GM12878 (cell line): ENCODE measurements at regions not wholly inside any gene's neighbourhood (a gene's known extent, or its start where the extent isn't known, plus 50 kb on each side); places are given as distances from the start of the nearest gene placed in this dataset.

ENCODE experiments used
- ATAC-seq: fragments of 200-7000 bp; cut with Tn5 transposase; 3 replicates; pipeline ENCODE4 v1.9.1; 2020; ENCODE audit warnings: mild to moderate bottlenecking, moderate library complexity
- BruUV-seq: library from RNA; stranded (reverse); fragments of 400-500 nt; replicated peaks from 2 replicates; lab custom pipeline; 2021; lab: Mats Ljungman, UMichigan
- CTCF ChIA-PET: fragments of 300-600 bp; sonication (Branson Sonifier 250); formaldehyde crosslinking; extraction: SDS; loops from one replicate; lab custom pipeline; 2021; ENCODE audit warnings: inconsistent platforms; lab: Yijun Ruan, JAX
- POLR2A ChIA-PET: fragments of 350-600 bp; formaldehyde crosslinking; extraction: SDS; loops from one replicate; lab custom pipeline; 2021; ENCODE audit warnings: inconsistent platforms; lab: Charles Lee
- RAD21 ChIA-PET: fragments of 300-600 bp; sonication (Branson Sonifier 250); formaldehyde crosslinking; loops from one replicate; lab custom pipeline; 2023; ENCODE audit warnings: antibody characterized with exemption; ENCODE audit not compliant: unreplicated experiment; lab: Charles Lee
- SMC1A ChIA-PET: fragments of 300-600 bp; sonication (Branson Sonifier 250); formaldehyde crosslinking; loops from one replicate; lab custom pipeline; 2023; ENCODE audit not compliant: unreplicated experiment, uncharacterized antibody; lab: Charles Lee
- DNase-seq: peaks from one replicate; pipeline ENCODE4 v3.0.0-alpha.2; 2011; ENCODE audit warnings: low read depth, low spot score
- FAIRE-seq: peaks from 3 replicates; lab custom pipeline; 2011; peaks lifted over from hg19 to GRCh38; lab: Jason Lieb, UNC
- H2AFZ ChIP-seq: 2 replicates; pipeline ENCODE4 v1.6.0; 2011; ENCODE audit warnings: low read depth, low read length, control low read depth; ENCODE audit not compliant: control insufficient read depth
- H3K27ac ChIP-seq: 2 replicates; pipeline ENCODE4 v1.5.1; 2011; ENCODE audit warnings: control low read depth; ENCODE audit not compliant: control insufficient read depth, insufficient read depth
- H3K27me3 ChIP-seq, 2 experiments: replicated peaks in 1 of 2; 2 replicates each; pipeline versions ENCODE4 v1.6.0 to v1.6.1; 2011; ENCODE audit warnings: low read length in 1 of 2; ENCODE audit not compliant: control insufficient read depth in 2 of 2, insufficient read depth in 2 of 2
- H3K36me3 ChIP-seq, 2 experiments: 2 replicates each; pipeline ENCODE4 v1.5.1; 2011; ENCODE audit warnings: low read length in 1 of 2; ENCODE audit not compliant: control insufficient read depth in 2 of 2, insufficient read depth in 2 of 2
- H3K4me1 ChIP-seq: 2 replicates; pipeline ENCODE4 v1.6.1; 2011; ENCODE audit warnings: mild to moderate bottlenecking, low read length, moderate library complexity, mixed read lengths; ENCODE audit not compliant: control insufficient read depth, insufficient read depth
- H3K4me2 ChIP-seq: 2 replicates; pipeline ENCODE4 v1.6.0; 2011; ENCODE audit warnings: control low read depth; ENCODE audit not compliant: control insufficient read depth, insufficient read depth
- H3K4me3 ChIP-seq: fragments of 200-600 bp; sonication (generic); 2 replicates; pipeline ENCODE4 v1.5.1; 2016
- H3K79me2 ChIP-seq: 2 replicates; pipeline ENCODE4 v1.6.0; 2011; ENCODE audit warnings: low read length; ENCODE audit not compliant: control insufficient read depth, insufficient read depth
- H3K9ac ChIP-seq: 2 replicates; pipeline ENCODE4 v1.8.0; 2011; ENCODE audit warnings: low read length, control low read depth, mixed read lengths; ENCODE audit not compliant: control insufficient read depth, insufficient read depth
- H3K9me3 ChIP-seq: replicated peaks from 3 replicates; pipeline ENCODE4 v1.5.1; 2011; ENCODE audit warnings: mild to moderate bottlenecking, low read length; ENCODE audit not compliant: control insufficient read depth, insufficient read depth
- H4K20me1 ChIP-seq: 2 replicates; pipeline ENCODE4 v1.6.0; 2011; ENCODE audit not compliant: control insufficient read depth, insufficient read depth
- CHD1 ChIP-seq: IDR thresholded peaks from 2 replicates; pipeline ENCODE4 v1.6.1; 2012; ENCODE audit warnings: low read depth, low read length, improper control_type of control experiment
- E2F8 ChIP-seq: fragments of 450-650 bp; IDR thresholded peaks from 2 replicates; pipeline ENCODE4 v1.6.1; 2018; ENCODE audit warnings: mild to moderate bottlenecking, low read depth, moderate library complexity; ENCODE audit not compliant: partially characterized antibody
- MAX ChIP-seq: IDR thresholded peaks from 2 replicates; pipeline ENCODE4 v1.6.1; 2012; ENCODE audit warnings: low read depth, low read length, improper control_type of control experiment
- RUNX3 ChIP-seq: IDR thresholded peaks from 2 replicates; pipeline ENCODE4 v1.6.1; 2012; ENCODE audit warnings: low read length, inconsistent platforms
- WGBS: methylation state at CpG from one replicate; pipeline ENCODE4 v1.1.6; 2016; ENCODE audit warnings: low lambda C conversion rate; ENCODE audit not compliant: insufficient replicate concordance, insufficient coverage; ENCODE audit errors: missing lambda C conversion rate; 5-methylcytosine and 5-hydroxymethylcytosine counted together
- in situ Hi-C: fragments of 300-500 bp; cut with MboI; formaldehyde crosslinking; loops from 9 replicates; pipeline ENCODE4 v1.14.3; 2018; ENCODE audit warnings: mixed read lengths
- intact Hi-C: fragments of 100-400 bp; cut with micrococcal nuclease; formaldehyde crosslinking; loops from one replicate; pipeline ENCODE4 v1.14.2; 2022; ENCODE audit not compliant: unreplicated experiment

- 36% methylated on average over 3 of the region's 3 CpGs for WGBS
- FAIRE-seq, result no peak
- Histone ChIP-seq H2AFZ (no peak overlapping the region), H3K27ac (no peak overlapping the region)
- TF ChIP-seq MAX, result no peak
- no peak for TF ChIP-seq RUNX3
- no peak for TF ChIP-seq E2F8
- TF ChIP-seq CHD1, result no peak
- TF ChIP-seq, all 136 proteins: peak for 0
- no peak overlapping the region for H3K4me3 ChIP-seq
- no peak for ATAC-seq
- ChIA-PET RAD21 (no interaction called here), CTCF (no interaction called here), SMC1A (interaction anchor here (1.0 to 1.3 kb wide), 2 partner anchors 23 to 134 kb away, joined by 3 read pairs; no protein-coding TSS in a partner anchor), POLR2A (interaction anchor here (0.6 kb wide), 1 partner anchor 192 kb away, joined by 4 read pairs; no protein-coding TSS in a partner anchor)
- no peak overlapping the region for H3K9ac ChIP-seq
- no peaks in the 10 kb centered on the region for H3K36me3 ChIP-seq
- no peaks in the 10 kb centered on the region for H3K4me1 ChIP-seq
- in situ Hi-C loops, result no loop called here
- no TSS peak for BruUV-seq
- H3K79me2 ChIP-seq, result no peaks in the 10 kb centered on the region
- H3K4me2 ChIP-seq, result no peak overlapping the region
- intact Hi-C loops, result loop anchor here (5.0 kb wide), 1 partner anchor 49 kb away; no protein-coding TSS in a partner anchor
- H3K27me3 ChIP-seq, result 0 out of 4 replicates have a peak, but pooled peaks cover 0 to 1% of the 10 kb centered on the region in 2 experiments
- DNase-seq, result no peak
- no peaks in the 10 kb centered on the region for H4K20me1 ChIP-seq
- H3K9me3 ChIP-seq, result no peaks in the 10 kb centered on the region
These were observed 127.0 kb upstream of the F3 start for GRCh38 chr1:94668528-94668927.
